ENCODE measurements at regions not wholly inside any gene's neighbourhood (a gene's known extent, or its start where the extent isn't known, plus 50 kb on each side); places are given as distances from the start of the nearest gene placed in this dataset.

GRCh38 chr15:47998619-47999019 lies 122.2 kb upstream of the SLC24A5 start:
- no peak for DNase-seq

- DNase-seq = no peak
Observed at GRCh38 chr15:48001393-48002039, 119.3 kb upstream of the SLC24A5 start.

GRCh38 chr15:48002767-48003166 lies 118.0 kb upstream of the SLC24A5 start:
- DNase-seq = peak; percentile 36

- no peak for DNase-seq
Observed at GRCh38 chr15:48003441-48003840, 117.3 kb upstream of the SLC24A5 start.

GRCh38 chr15:48005077-48005476 lies 115.7 kb upstream of the SLC24A5 start:
- no peak for DNase-seq

- no peak for DNase-seq
Observed at GRCh38 chr15:48006031-48006511, 114.7 kb upstream of the SLC24A5 start.

- no peak for DNase-seq
Observed at GRCh38 chr15:48010316-48010715, 110.5 kb upstream of the SLC24A5 start.

- DNase-seq = no peak
Observed at GRCh38 chr15:48012191-48012590, 108.6 kb upstream of the SLC24A5 start.

GRCh38 chr15:48016865-48017264 lies 103.9 kb upstream of the SLC24A5 start:
- no peak for DNase-seq

GRCh38 chr15:48017747-48018146 lies 103.0 kb upstream of the SLC24A5 start:
- no peak for DNase-seq

GRCh38 chr15:48020166-48020565 lies 100.6 kb upstream of the SLC24A5 start:
- no peak for DNase-seq

GRCh38 chr15:48021336-48022086 lies 99.3 kb upstream of the SLC24A5 start:
- peak; percentile 10 for DNase-seq

GRCh38 chr15:48025118-48025517 lies 95.7 kb upstream of the SLC24A5 start:
- no peak for DNase-seq

- no peak for DNase-seq
Observed at GRCh38 chr15:48028712-48029111, 92.1 kb upstream of the SLC24A5 start.

GRCh38 chr15:48029642-48030041 lies 91.1 kb upstream of the SLC24A5 start:
- no peak for DNase-seq

GRCh38 chr15:48031466-48031865 lies 89.3 kb upstream of the SLC24A5 start:
- DNase-seq = no peak

GRCh38 chr15:48031973-48032372 lies 88.8 kb upstream of the SLC24A5 start:
- DNase-seq = no peak

- DNase-seq = no peak
Observed at GRCh38 chr15:48032911-48033310, 87.9 kb upstream of the SLC24A5 start.

GRCh38 chr15:48038221-48038620 lies 82.6 kb upstream of the SLC24A5 start:
- DNase-seq = no peak

- no peak for DNase-seq
Observed at GRCh38 chr15:48040166-48040817, 80.5 kb upstream of the SLC24A5 start.

GRCh38 chr15:48041454-48041853 lies 79.3 kb upstream of the SLC24A5 start:
- no peak for DNase-seq

GRCh38 chr15:48046813-48047438 lies 73.9 kb upstream of the SLC24A5 start:
- DNase-seq = no peak

- no peak for DNase-seq
Observed at GRCh38 chr15:48049736-48050135, 71.1 kb upstream of the SLC24A5 start.

- DNase-seq = no peak
Observed at GRCh38 chr15:48052946-48053345, 67.8 kb upstream of the SLC24A5 start.

All from NCI-H1092 (cell line).